Tibial nerve (tissue), 4 donors: ENCODE measurements at regions not wholly inside any gene's neighbourhood (a gene's known extent, or its start where the extent isn't known, plus 50 kb on each side); places are given as distances from the start of the nearest gene placed in this dataset.

ENCODE experiments used
- DNase-seq, 2 donors: peaks; one replicate each; pipeline ENCODE4 v3.0.0-alpha.2; 2019; ENCODE audit warnings: low spot score in 2 of 2
- H3K27ac ChIP-seq, 4 donors: fragments of 200-600 bp; sonication (generic) in 3 of 4; one replicate each; pipeline ENCODE4 v1.5.1; 2017 to 2019; ENCODE audit warnings: mild to moderate bottlenecking in 1 of 4
- H3K27me3 ChIP-seq, 2 donors: fragments of 200-600 bp; sonication (generic) in 1 of 2; one replicate each; pipeline versions ENCODE4 v1.5.1 to v1.6.0; 2017 to 2019
- H3K36me3 ChIP-seq, 3 donors: fragments of 200-600 bp; sonication (generic); one replicate each; pipeline ENCODE4 v1.5.1; 2018 to 2019
- H3K4me1 ChIP-seq, 4 donors: fragments of 200-600 bp; sonication (generic) in 3 of 4; one replicate each; pipeline ENCODE4 v1.5.1; 2017 to 2019
- H3K4me3 ChIP-seq, 4 donors: fragments of 200-600 bp; sonication (generic) in 3 of 4; one replicate each; pipeline ENCODE4 v1.5.1; 2017 to 2019; ENCODE audit warnings: mild to moderate bottlenecking in 1 of 4, moderate library complexity in 1 of 4
- H3K9me3 ChIP-seq, 4 donors: fragments of 200-600 bp; sonication (generic) in 3 of 4; one replicate each; pipeline ENCODE4 v1.5.1; 2017 to 2019
- EP300 ChIP-seq, 2 donors: sonication (generic); formaldehyde crosslinking; IDR thresholded peaks; one replicate each; pipeline ENCODE4 v1.6.1; 2017; ENCODE audit warnings: antibody characterized with exemption in 2 of 2, mild to moderate bottlenecking in 1 of 2
- POLR2A ChIP-seq, 2 donors: fragments of 450-650 bp; IDR thresholded peaks; one replicate each; pipeline ENCODE4 v1.6.1; 2017; ENCODE audit warnings: antibody characterized with exemption in 2 of 2, mild to moderate bottlenecking in 2 of 2, moderate library complexity in 2 of 2
- WGBS, 2 donors: methylation state at CpG; one replicate each; pipeline ENCODE4 v1.1.5; 2018; 5-methylcytosine and 5-hydroxymethylcytosine counted together
- TF ChIP-seq, protein P1 (sequence below), 5 experiments: fragments of 200-600 bp in 3 of 5; fragments of 450-650 bp in 2 of 5; sonication (generic) in 3 of 5; IDR thresholded peaks; one replicate each; pipeline ENCODE4 v1.5.1; 2016 to 2019; ENCODE audit warnings: antibody characterized with exemption in 5 of 5, mild to moderate bottlenecking in 3 of 5, moderate library complexity in 2 of 5

DNA sequence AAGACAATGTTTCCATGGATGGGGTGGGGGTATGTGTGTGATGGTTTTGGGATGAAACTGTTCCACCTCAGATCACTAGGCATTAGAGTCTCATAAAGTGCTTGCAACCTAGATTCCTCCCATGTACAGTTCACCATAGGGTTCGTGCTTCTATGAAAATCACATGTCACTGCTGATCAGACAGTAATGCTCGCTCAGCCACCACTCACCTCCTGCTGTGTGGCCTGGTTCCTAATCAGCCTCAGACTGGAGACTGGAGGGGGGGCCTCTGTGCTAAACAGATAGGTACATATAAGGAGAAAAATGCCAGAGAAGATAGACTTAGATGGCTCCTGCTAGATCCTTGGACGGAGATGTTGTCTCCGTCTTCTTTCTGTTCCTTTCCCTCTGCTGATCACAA lies 1296.9 kb upstream of the SEL1L start:
- no peak for DNase-seq
- Histone ChIP-seq H3K36me3 (no peaks in the 10 kb centered on the region), H3K4me1 (no peaks in the 10 kb centered on the region), H3K4me3 (no peak overlapping the region), H3K9me3 (no peaks in the 10 kb centered on the region), H3K27me3 (no peaks in the 10 kb centered on the region), H3K27ac (no peak overlapping the region)
- TF ChIP-seq POLR2A (IDR thresholded peaks at IDR 0.05) (no peak), EP300 (IDR thresholded peaks at IDR 0.05) (no peak)
- TF ChIP-seq, protein P1, sequence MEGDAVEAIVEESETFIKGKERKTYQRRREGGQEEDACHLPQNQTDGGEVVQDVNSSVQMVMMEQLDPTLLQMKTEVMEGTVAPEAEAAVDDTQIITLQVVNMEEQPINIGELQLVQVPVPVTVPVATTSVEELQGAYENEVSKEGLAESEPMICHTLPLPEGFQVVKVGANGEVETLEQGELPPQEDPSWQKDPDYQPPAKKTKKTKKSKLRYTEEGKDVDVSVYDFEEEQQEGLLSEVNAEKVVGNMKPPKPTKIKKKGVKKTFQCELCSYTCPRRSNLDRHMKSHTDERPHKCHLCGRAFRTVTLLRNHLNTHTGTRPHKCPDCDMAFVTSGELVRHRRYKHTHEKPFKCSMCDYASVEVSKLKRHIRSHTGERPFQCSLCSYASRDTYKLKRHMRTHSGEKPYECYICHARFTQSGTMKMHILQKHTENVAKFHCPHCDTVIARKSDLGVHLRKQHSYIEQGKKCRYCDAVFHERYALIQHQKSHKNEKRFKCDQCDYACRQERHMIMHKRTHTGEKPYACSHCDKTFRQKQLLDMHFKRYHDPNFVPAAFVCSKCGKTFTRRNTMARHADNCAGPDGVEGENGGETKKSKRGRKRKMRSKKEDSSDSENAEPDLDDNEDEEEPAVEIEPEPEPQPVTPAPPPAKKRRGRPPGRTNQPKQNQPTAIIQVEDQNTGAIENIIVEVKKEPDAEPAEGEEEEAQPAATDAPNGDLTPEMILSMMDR (IDR thresholded peaks at IDR 0.05), result no peak
- WGBS, 2 donors, result 96 to 97% methylated on average over 4 of the region's 4 CpGs

DNA sequence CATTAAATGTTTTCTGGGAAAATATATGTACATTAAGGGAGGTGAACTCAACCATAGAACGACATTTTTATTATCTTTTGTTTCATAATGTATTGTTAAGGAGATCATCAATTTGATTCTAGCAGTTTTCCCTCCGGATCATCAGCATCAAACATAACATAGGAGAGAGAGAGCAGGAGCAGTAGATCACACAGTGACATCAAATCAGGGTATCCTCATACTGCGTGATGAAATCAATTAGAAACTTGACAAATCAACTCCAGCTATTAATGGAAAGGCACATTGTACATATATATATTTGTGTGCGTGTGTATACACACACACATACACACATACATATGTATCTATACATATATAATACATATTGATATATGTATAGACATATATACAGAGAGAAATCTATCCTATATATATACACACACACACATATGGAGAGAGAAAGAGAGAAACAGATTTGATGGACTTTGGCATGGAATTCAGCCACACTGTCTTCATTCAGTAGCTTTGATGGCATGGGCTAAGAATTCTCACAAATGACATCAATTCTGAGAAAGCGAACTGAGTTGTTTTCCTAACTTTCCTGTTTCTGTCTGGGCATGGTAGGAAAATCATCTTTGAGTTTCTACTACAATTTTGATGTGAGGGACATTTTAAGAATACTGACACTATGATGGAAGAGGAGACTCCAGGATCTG lies 1302.8 kb upstream of the SEL1L start:
- no peak overlapping the region for H3K27ac ChIP-seq
- TF ChIP-seq, protein P1 (IDR thresholded peaks at IDR 0.05), result no peak
- no peak for TF ChIP-seq EP300 (IDR thresholded peaks at IDR 0.05)
- no peak for TF ChIP-seq POLR2A (IDR thresholded peaks at IDR 0.05)
- no peak for DNase-seq
- H3K4me1 ChIP-seq, result no peaks in the 10 kb centered on the region
- no peak overlapping the region for H3K4me3 ChIP-seq
- 92 to 95% methylated on average over 5 of the region's 5 CpGs for WGBS, 2 donors
- no peaks in the 10 kb centered on the region for H3K9me3 ChIP-seq
- H3K36me3 ChIP-seq, result no peaks in the 10 kb centered on the region
- no peaks in the 10 kb centered on the region for H3K27me3 ChIP-seq

DNA sequence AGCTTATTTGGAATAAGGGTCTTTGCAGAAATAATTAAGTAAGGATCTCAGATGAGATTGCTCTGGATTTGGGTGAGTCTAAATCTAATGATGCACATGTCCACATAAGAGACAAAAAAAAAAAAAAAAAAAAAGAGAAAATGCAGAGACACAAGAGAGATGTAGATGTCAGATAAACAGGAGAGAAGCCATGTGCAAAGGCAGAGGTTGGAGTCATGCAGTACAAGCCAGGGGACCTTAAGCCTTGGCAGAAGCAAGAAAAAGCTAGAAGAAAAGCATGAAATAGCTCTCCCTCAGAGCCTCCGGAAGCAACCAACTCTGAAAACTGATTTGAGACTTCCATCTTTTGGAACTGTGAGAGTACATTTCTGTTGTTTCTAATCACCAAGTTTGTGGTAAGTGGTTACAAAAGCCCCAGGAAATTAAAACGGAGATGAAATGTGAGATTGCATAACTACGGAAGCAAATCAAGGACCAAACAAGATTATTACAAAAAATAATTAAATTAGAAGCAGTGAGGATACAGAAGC lies 1304.0 kb upstream of the SEL1L start:
- Histone ChIP-seq H3K27me3 (no peaks in the 10 kb centered on the region), H3K36me3 (no peaks in the 10 kb centered on the region), H3K4me3 (no peak overlapping the region), H3K27ac (no peak overlapping the region), H3K9me3 (no peaks in the 10 kb centered on the region), H3K4me1 (no peaks in the 10 kb centered on the region)
- TF ChIP-seq POLR2A (IDR thresholded peaks at IDR 0.05) (no peak), EP300 (IDR thresholded peaks at IDR 0.05) (no peak)
- TF ChIP-seq, protein P1 (IDR thresholded peaks at IDR 0.05), result no peak
- DNase-seq, result no peak
- 72 to 79% methylated on average over 3 of the region's 3 CpGs for WGBS, 2 donors

DNA sequence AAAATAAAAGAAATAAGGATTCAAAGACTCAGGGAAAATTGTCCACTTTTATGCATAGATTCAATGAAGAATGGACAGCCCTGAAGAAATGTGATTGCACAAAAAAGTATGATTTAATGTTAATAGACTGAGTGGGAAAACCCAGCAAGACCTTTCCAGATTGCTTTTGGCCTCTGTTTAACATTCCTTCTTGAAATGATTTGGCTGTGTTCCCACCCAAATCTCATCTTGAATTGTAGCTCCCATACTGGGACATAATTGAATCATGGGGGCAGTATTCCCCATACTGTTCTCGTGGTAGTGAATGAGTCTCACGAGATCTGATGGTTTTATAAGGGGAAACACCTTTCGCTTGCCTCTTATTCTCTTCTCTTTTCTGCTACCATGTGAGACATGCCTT lies 1316.9 kb upstream of the SEL1L start:
- TF ChIP-seq, protein P1 (IDR thresholded peaks at IDR 0.05), result no peak
- no peak for TF ChIP-seq EP300 (IDR thresholded peaks at IDR 0.05)
- no peak for TF ChIP-seq POLR2A (IDR thresholded peaks at IDR 0.05)
- H3K27ac ChIP-seq, result no peak overlapping the region
- no peaks in the 10 kb centered on the region for H3K27me3 ChIP-seq
- H3K4me3 ChIP-seq, result no peak overlapping the region
- DNase-seq, result no peak
- 43 to 51% methylated on average over 3 of the region's 3 CpGs for WGBS, 2 donors
- no peaks in the 10 kb centered on the region for H3K36me3 ChIP-seq
- no peaks in the 10 kb centered on the region for H3K9me3 ChIP-seq
- peaks cover 0 to 19% (median 0%) of the 10 kb centered on the region in 4 donors for H3K4me1 ChIP-seq

DNA sequence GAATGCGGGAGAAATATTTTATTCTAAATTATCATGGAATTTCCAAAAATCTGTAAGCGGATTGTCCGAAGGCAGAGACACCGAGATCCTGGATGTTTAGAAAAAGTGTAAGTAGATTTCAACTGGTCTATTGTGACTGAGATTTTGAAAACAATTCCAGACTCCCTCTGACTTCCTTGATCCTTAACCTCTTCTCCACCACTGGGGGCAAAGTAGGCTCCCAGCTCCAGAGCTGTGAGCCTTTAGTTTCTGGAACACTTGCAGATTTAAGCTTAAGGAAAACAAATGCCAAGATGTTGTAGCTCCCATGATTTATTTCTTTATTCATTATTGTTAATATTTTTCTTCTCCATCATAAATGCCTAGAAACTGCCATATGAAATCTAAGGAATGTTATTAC lies 1320.5 kb upstream of the SEL1L start:
- 77 to 87% methylated on average over 4 of the region's 4 CpGs for WGBS, 2 donors
- Histone ChIP-seq H3K27ac (no peak overlapping the region), H3K9me3 (no peaks in the 10 kb centered on the region)

More for the DNA sequence above, 1320.5 kb upstream of the SEL1L start:
- no peaks in the 10 kb centered on the region for H3K36me3 ChIP-seq
- no peak overlapping the region for H3K4me3 ChIP-seq
- peaks cover 0 to 25% (median 0%) of the 10 kb centered on the region in 4 donors for H3K4me1 ChIP-seq
- no peak for DNase-seq
- TF ChIP-seq EP300 (IDR thresholded peaks at IDR 0.05) (no peak), POLR2A (IDR thresholded peaks at IDR 0.05) (no peak)
- TF ChIP-seq, protein P1 (IDR thresholded peaks at IDR 0.05), result no peak
- no peaks in the 10 kb centered on the region for H3K27me3 ChIP-seq
